HG02870 (cell line): ENCODE measurements at regions not wholly inside any gene's neighbourhood (a gene's known extent, or its start where the extent isn't known, plus 50 kb on each side); places are given as distances from the start of the nearest gene placed in this dataset.

Experiments used
- ATAC-seq: cut with Tn5 transposase; IDR thresholded peaks from one replicate; pipeline ENCODE4 v1.9.1; 2021; ENCODE audit warnings: mild to moderate bottlenecking, moderate library complexity; ENCODE audit not compliant: unreplicated experiment

GRCh38 chr18:45168866-45169600, 446.2 kb upstream of the SLC14A2 start:
- ATAC-seq = no peak

DNA sequence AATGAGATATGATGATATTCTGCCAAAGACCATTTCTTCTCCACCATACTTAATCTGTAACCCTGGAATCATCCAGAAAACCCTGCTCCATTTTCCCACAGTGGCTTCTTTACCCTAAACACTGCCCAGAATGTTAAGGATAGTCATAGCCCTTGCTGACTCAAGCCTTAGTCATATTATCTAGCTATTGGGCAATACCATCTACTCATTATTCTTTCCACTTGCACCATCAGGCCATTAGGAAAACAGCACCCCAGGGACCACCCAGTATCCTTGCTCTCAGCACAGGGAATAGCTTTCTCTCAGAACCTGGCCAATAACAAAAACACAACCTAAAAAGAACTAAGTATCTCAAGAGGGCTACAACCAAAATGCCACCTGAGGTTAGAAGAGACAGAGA, 445.7 kb upstream of the SLC14A2 start:
- no peak for ATAC-seq

DNA sequence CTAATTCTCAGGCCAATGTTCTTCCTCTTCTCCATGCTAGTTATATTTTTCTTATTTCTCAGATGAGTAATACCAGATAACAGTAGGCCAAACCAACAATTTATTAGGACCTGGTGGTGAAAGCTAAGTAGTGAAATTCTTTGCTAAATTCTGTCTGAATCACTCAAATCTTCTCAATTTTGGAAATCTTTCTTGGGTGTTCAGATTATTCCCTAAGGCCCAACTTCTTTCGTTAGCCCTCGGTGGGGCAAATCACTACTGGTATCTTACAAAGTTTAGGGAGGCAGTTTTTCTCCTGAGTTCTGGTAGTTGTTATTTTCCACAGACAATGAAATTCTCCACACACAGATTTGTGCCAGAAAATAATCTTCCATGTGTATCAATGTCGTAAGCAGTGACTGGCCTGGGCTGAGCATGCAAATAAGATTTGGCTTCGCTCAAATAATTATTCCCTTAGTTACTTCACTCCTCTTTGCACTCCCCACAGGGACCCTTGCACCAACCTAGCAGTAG, 443.5 kb upstream of the SLC14A2 start:
- ATAC-seq = no peak

- ATAC-seq = no peak
These were observed 441.9 kb upstream of the SLC14A2 start for GRCh38 chr18:45173327-45173726.

- no peak for ATAC-seq
These were observed 441.3 kb upstream of the SLC14A2 start for GRCh38 chr18:45173799-45174519.

DNA sequence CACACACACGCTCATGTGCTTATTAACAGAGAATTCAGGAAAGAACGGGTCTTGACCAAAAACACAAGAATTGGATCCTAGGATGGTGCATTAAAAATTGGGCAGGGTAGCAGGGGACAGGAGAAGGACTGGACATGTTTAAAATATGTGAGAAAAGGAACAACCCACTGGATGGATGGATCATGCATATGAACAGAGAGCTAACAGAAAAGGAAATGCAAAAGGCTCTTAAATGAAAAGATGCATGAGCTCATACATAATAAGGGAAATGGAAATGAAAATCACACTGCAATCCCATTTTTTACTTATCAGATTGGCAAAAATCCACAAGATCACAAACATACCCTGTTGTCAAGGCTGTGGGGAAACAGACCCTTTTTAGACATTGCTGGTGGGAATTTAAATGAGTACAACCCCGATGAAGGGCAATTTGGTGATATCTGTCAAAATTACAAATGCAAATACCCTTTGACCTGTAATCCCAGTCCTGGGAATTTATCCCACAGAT, 440.6 kb upstream of the SLC14A2 start:
- no peak for ATAC-seq

DNA sequence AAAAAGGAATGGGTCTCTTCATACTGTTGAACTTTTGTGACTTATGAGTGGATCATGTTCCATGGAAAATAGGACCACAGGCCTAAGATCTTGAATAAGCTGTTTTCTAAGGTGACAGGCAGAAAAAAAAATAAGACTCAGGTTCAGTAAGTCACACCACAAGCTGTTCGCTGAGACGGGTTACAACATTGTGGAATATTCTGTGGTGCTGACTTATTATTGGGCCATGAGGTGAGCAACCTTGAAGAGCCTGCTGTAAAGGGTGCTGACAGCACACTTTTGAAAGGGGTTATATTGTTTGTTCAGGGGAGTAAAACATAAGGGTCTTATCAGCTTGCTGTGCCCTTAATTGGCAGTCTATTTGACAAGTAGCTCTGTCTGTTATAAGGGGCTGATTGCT, 439.8 kb upstream of the SLC14A2 start:
- no peak for ATAC-seq

DNA sequence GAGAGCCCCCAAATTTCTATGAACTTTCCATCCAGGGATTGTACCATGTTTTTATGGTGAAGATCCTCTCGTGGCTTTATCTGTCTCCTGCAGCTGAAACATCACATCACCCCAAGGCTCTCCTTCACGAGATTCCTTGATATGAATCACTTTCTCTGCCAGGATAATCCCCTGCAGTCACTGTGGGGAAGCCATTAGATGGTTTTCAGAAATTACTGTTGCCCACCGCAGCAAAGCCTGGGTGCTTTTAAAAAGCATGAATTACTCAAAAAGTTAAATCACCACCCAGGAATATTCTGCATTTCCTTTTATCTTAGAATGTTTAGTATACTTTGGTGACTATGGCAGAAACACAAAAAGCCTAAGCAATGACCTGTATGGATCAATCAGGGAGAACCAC, 428.4 kb upstream of the SLC14A2 start:
- no peak for ATAC-seq

DNA sequence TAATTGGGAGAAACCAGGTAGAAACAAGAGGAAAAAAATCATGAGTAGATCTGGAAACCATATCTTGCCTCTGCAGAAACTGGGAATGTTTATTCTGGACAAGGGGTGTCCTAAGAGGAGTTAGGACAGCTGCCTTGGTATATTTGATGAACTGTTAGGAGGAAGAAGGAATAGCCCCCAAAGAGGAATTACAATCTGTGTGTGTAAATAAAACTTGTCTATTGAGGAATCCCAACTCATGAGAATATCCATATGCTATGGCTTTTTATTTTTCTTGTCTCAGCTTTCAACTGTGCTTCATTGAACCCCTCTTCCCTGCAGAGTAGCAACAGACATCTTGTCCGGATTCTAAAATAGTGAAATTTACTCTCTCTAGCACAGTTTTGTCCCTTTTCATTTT, 423.5 kb upstream of the SLC14A2 start:
- ATAC-seq = no peak

GRCh38 chr18:45197526-45197970, 417.7 kb upstream of the SLC14A2 start:
- peak; percentile 100 for ATAC-seq

DNA sequence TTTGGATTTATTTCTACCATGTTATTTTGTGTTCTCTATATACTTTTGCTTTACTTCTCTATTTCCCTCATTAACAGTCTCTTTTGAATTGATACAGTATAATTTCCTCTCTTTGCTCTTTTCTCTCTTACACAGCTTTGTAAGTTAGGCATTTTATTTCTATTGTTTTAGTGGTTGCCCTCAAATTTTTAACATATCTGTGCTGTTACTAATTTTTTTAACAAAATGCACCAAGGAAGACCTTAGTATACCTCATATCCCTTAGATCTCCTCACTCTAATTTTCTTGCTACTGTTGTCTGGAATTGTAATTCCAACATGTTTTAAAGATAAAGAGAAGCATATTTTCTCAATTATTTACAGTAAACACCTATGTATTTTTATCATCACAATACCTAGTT, 416.8 kb upstream of the SLC14A2 start:
- no peak for ATAC-seq

DNA sequence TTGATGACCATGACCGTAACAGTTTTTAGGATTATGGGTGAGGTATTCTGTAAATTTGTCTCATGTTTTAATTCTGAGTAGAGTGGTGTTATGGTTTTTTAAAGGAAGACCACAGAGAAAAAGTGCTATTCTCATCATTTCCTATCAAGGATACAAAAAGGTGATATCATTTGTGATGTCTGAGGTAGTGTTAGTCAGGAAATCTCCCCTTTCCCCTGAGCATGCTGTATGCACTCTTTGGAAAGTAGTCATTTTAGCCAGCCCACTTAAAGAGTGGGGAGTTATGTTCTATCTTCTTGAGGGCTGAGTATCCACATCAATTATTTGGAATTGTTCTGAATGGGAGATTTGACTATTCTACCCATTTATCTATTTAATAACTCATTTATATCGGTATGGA, 414.2 kb upstream of the SLC14A2 start:
- ATAC-seq = no peak

DNA sequence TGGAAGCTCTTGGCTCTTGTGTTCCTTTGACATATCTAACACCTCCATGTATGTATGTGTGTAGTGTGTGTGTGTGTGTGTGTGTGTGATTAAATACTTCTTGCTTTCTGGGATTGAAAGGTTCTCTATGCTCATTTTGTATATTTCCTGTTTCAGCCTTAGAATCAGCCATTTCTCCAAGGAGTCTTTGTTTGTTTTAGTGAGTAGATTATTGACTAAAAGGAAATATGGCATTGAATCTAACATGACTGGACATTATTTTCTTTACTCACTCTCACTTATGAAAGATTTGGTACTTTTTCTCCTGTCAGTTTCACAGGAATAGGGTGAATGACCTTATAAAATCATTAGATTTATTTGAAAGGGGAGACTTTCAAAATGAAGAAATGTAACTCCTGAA, 413.8 kb upstream of the SLC14A2 start:
- no peak for ATAC-seq

DNA sequence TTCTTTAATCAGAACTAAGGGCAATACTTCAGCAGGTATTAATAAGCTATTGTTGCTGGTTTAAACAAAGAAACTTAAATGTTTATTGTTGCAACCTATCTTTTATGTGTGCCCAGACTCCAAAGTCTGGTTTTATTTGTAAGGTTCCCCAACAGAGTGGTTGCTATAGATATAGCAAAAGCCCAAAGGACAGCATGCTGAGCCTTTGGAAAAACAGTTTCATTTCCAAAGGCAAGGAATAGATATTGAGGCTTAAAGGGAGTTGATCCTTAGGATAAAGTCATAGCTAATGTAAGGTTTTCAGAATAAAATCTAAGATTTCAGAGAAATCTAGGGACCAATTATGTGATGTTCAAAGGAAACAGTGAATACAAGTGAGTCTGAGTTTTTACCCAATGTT, 413.2 kb upstream of the SLC14A2 start:
- ATAC-seq = no peak

GRCh38 chr18:45203677-45204076, 411.6 kb upstream of the SLC14A2 start:
- ATAC-seq = no peak

GRCh38 chr18:45207328-45207727, 407.9 kb upstream of the SLC14A2 start:
- no peak for ATAC-seq

- no peak for ATAC-seq
These were observed 407.1 kb upstream of the SLC14A2 start for GRCh38 chr18:45208164-45208563.

DNA sequence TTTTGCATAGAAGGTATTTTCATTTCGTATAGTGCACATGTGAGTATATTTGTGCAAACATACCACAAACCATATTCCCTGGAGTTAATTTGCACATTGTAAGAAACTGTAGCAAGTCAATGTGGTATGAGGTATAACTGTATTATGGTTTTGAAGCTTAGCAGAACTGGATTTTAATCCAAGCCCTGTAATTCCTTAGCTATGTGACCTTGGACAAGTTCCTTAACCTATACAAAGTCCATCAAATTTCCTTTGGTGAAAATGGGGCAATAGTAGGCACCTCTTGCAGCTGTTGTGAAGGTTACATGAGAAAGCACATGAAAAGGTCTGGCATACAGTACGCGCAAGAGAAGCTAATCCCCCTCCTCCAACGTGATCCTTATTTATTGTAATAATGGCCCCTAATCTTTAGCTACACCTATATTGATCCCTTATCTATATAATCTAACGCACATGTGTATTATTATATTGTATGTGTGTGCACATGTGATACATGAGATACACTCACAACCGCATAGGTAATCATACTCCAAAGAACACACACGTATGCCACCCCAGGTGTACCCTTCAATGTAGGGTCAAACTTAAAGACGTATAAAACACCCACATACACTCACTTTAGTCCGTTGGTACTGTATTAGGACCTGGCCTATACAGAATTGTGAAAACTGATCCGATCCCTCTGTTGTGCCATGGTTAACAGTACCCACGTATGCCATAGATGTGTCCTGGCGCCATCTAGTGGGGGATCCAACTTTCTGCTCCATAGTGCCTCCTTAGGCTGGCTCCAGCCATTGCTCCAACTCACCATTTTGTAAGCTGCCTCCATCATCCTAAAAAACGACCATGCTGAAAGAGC, 402.9 kb upstream of the SLC14A2 start:
- peak; percentile 97 for ATAC-seq

GRCh38 chr18:45213040-45213333, 402.3 kb upstream of the SLC14A2 start:
- peak; percentile 9 for ATAC-seq

DNA sequence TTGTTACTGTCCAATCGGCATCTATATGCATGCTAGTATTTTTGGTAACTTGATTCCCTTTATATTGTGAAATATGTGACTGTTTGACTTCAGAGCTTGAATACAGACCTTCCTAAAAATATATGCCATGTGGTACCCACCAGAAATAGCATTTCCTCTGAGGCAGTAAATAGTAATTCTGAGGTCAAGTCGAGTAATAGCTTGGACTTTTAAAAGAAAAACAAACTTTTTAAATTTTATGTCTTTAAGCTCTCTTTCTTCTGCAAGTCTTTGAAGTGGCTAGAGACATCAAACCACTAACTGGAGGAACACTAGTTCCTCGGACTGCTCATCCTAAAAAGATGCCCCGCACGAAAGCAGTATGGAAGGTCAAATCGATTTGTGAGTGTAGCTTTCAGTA, 396.8 kb upstream of the SLC14A2 start:
- ATAC-seq = no peak

DNA sequence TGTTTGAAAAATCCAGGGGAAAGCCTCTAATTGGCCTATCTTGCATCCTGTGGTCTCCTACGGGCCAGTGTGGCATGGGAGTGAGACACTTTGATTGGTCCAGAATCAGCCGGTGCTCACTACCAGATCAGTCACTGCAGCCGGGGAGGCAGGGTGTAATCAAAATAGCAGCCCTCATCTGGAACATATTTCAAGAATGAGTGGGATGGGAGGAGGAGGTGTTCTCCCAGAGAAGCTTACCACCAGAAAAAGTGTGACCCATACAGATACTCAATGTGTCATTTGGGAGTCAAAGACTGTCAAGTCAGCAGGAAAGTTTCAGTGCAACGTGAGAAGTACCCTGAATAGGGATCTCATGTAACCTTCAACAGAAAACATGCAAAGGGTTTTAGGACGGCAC, 393.9 kb upstream of the SLC14A2 start:
- ATAC-seq = no peak
